H1 (cell line): ENCODE measurements at regions not wholly inside any gene's neighbourhood (a gene's known extent, or its start where the extent isn't known, plus 50 kb on each side); places are given as distances from the start of the nearest gene placed in this dataset.

Experiments
- CTCF ChIA-PET: fragments of 300-600 bp; sonication (Branson Sonifier 250); formaldehyde crosslinking; loops from one replicate; lab custom pipeline; 2021; ENCODE audit not compliant: partially characterized antibody; lab: Charles Lee
- POLR2A ChIA-PET: fragments of 300-600 bp; sonication (Branson Sonifier 250); formaldehyde crosslinking; loops from one replicate; lab custom pipeline; 2021; ENCODE audit warnings: inconsistent platforms; ENCODE audit not compliant: partially characterized antibody; lab: Charles Lee
- DNase-seq, 2 experiments: peaks; one replicate each; pipeline versions ENCODE4 v3.0.0 to v3.0.0-alpha.2; 2010 to 2022; ENCODE audit warnings: low spot score in 2 of 2, low read depth in 1 of 2, mixed read lengths in 1 of 2
- FAIRE-seq: peaks from 2 replicates; lab custom pipeline; 2011; peaks lifted over from hg19 to GRCh38; lab: Jason Lieb, UNC
- H2AFZ ChIP-seq: 2 replicates; pipeline ENCODE4 v1.8.1; 2012; ENCODE audit warnings: low read length, inconsistent platforms
- H2AK5ac ChIP-seq: 2 replicates; pipeline ENCODE4 v1.6.1; 2013; ENCODE audit warnings: low read depth, low read length
- H2BK120ac ChIP-seq: replicated peaks from 2 replicates; pipeline ENCODE3; 2013; ENCODE audit warnings: low read depth, low read length, inconsistent platforms
- H2BK12ac ChIP-seq: 2 replicates; pipeline ENCODE4 v1.6.1; 2013; ENCODE audit warnings: low read depth, low read length
- H2BK15ac ChIP-seq: 2 replicates; pipeline ENCODE4 v1.6.1; 2013; ENCODE audit warnings: low read length
- H2BK20ac ChIP-seq: 2 replicates; pipeline ENCODE4 v1.6.1; 2013; ENCODE audit warnings: low read length
- H2BK5ac ChIP-seq: 2 replicates; pipeline ENCODE4 v1.6.1; 2013; ENCODE audit warnings: low read depth, low read length
- H3K14ac ChIP-seq: 2 replicates; pipeline ENCODE4 v1.6.1; 2013; ENCODE audit warnings: inconsistent platforms; ENCODE audit not compliant: insufficient read length
- H3K18ac ChIP-seq: 2 replicates; pipeline ENCODE4 v1.6.1; 2013; ENCODE audit warnings: low read length; ENCODE audit errors: extremely low read depth
- H3K23ac ChIP-seq: 2 replicates; pipeline ENCODE4 v1.6.1; 2013; ENCODE audit warnings: inconsistent platforms; ENCODE audit not compliant: insufficient read length
- H3K23me2 ChIP-seq: 2 replicates; pipeline ENCODE4 v1.6.1; 2013; ENCODE audit warnings: low read depth, low read length
- H3K27ac ChIP-seq: 2 replicates; pipeline ENCODE4 v1.6.1; 2011; ENCODE audit warnings: low read depth, low read length, inconsistent platforms
- H3K27me3 ChIP-seq, 4 experiments: replicated peaks in 1 of 4; 1 replicate in 1 of 4; 2 replicates in 3 of 4; pipeline versions ENCODE4 v1.6.1 to v1.8.1; 2011 to 2013; ENCODE audit warnings: low read length in 3 of 4, mild to moderate bottlenecking in 3 of 4, inconsistent platforms in 2 of 4, mixed read lengths in 2 of 4, moderate library complexity in 1 of 4; ENCODE audit not compliant: control insufficient read depth in 3 of 4, insufficient read depth in 3 of 4; ENCODE audit errors: extremely low read depth in 1 of 4
- H3K36me3 ChIP-seq, 4 experiments: 2 replicates each; pipeline versions ENCODE4 v1.6.1 to v1.8.1; 2011 to 2013; ENCODE audit warnings: mild to moderate bottlenecking in 4 of 4, low read length in 3 of 4, moderate library complexity in 2 of 4, control low read depth in 1 of 4, inconsistent platforms in 1 of 4; ENCODE audit not compliant: insufficient read depth in 4 of 4, control insufficient read depth in 2 of 4
- H3K4ac ChIP-seq: replicated peaks from 2 replicates; pipeline ENCODE3; 2013; ENCODE audit warnings: low read length, low read depth, mixed read lengths, inconsistent platforms; ENCODE audit not compliant: insufficient read length
- H3K4me1 ChIP-seq, 4 experiments: replicated peaks in 1 of 4; 1 replicate in 1 of 4; 2 replicates in 3 of 4; pipeline versions ENCODE4 v1.6.1 to v1.8.1; 2011 to 2013; ENCODE audit warnings: low read length in 3 of 4, inconsistent platforms in 2 of 4, mixed read lengths in 1 of 4; ENCODE audit not compliant: insufficient read depth in 4 of 4, control insufficient read depth in 3 of 4
- H3K4me2 ChIP-seq, 2 experiments: 2 replicates each; pipeline versions ENCODE4 v1.6.1 to v1.8.1; 2011 to 2013; ENCODE audit warnings: low read depth in 2 of 2, low read length in 2 of 2, control low read depth in 1 of 2, inconsistent platforms in 1 of 2, mild to moderate bottlenecking in 1 of 2; ENCODE audit not compliant: insufficient read depth in 1 of 2
- H3K4me3 ChIP-seq, 4 experiments: fragments of 200-600, 300-600 bp in 1 of 4; sonication (generic), shearing (Covaris generic), sonication (Bioruptor Twin) in 1 of 4; 2 replicates each; pipeline versions ENCODE4 v1.5.1 to v1.8.1; 2011 to 2016; ENCODE audit warnings: low read length in 4 of 4, low read depth in 3 of 4, control low read depth in 2 of 4, inconsistent platforms in 2 of 4, mild to moderate bottlenecking in 2 of 4, mixed read lengths in 1 of 4, moderate library complexity in 1 of 4; ENCODE audit not compliant: insufficient read depth in 2 of 4; ENCODE audit errors: extremely low read depth in 1 of 4
- H3K56ac ChIP-seq: replicated peaks from 2 replicates; pipeline ENCODE3; 2013; ENCODE audit warnings: low read depth, mild to moderate bottlenecking, mixed read lengths, low read length, inconsistent platforms; ENCODE audit not compliant: insufficient read length
- H3K79me1 ChIP-seq: 2 replicates; pipeline ENCODE4 v1.6.1; 2013; ENCODE audit warnings: low read depth, low read length, control low read depth
- H3K79me2 ChIP-seq, 2 experiments: 2 replicates each; pipeline versions ENCODE4 v1.6.1 to v1.8.1; 2012 to 2013; ENCODE audit warnings: low read length in 2 of 2, mild to moderate bottlenecking in 2 of 2, inconsistent platforms in 1 of 2; ENCODE audit not compliant: insufficient read depth in 2 of 2, control insufficient read depth in 1 of 2
- H3K9ac ChIP-seq, 4 experiments: replicated peaks in 1 of 4; 1 replicate in 1 of 4; 2 replicates in 3 of 4; pipeline versions ENCODE4 v1.6.1 to v1.8.1; 2011 to 2013; ENCODE audit warnings: low read depth in 3 of 4, low read length in 3 of 4, control low read depth in 2 of 4, mild to moderate bottlenecking in 2 of 4, moderate library complexity in 2 of 4, inconsistent platforms in 1 of 4; ENCODE audit errors: extremely low read depth in 1 of 4
- H3K9me3 ChIP-seq, 2 experiments: 2 replicates each; pipeline versions ENCODE4 v1.6.1 to v1.8.1; 2012 to 2013; ENCODE audit warnings: mild to moderate bottlenecking in 2 of 2, moderate library complexity in 2 of 2, control low read depth in 1 of 2, inconsistent platforms in 1 of 2, low read depth in 1 of 2, low read length in 1 of 2, mixed read lengths in 1 of 2; ENCODE audit not compliant: insufficient read depth in 2 of 2
- H4K20me1 ChIP-seq, 2 experiments: replicated peaks in 1 of 2; 2 replicates each; pipeline versions ENCODE3 to v1.8.1; 2011 to 2013; ENCODE audit warnings: inconsistent platforms in 2 of 2, low read length in 2 of 2, mild to moderate bottlenecking in 1 of 2; ENCODE audit not compliant: insufficient read depth in 2 of 2, control insufficient read depth in 1 of 2
- H4K5ac ChIP-seq: 2 replicates; pipeline ENCODE4 v1.6.1; 2013; ENCODE audit warnings: low read length, low read depth, mixed read lengths, inconsistent platforms; ENCODE audit not compliant: insufficient read length
- H4K8ac ChIP-seq: 2 replicates; pipeline ENCODE4 v1.8.0; 2013; ENCODE audit warnings: mild to moderate bottlenecking, moderate library complexity, low read length, inconsistent platforms; ENCODE audit not compliant: insufficient read depth; ENCODE audit errors: extremely low read depth
- H4K91ac ChIP-seq: replicated peaks from 2 replicates; pipeline ENCODE3; 2013; ENCODE audit warnings: low read length, mixed read lengths, inconsistent platforms; ENCODE audit not compliant: insufficient read length
- EP300 ChIP-seq, 2 experiments: IDR thresholded peaks; 1 replicate in 1 of 2; 2 replicates in 1 of 2; pipeline ENCODE4 v1.6.1; 2011 to 2012; ENCODE audit warnings: low read depth in 2 of 2, low read length in 2 of 2, mild to moderate bottlenecking in 2 of 2, borderline replicate concordance in 1 of 2, inconsistent platforms in 1 of 2, moderate library complexity in 1 of 2
- GABPA ChIP-seq: IDR thresholded peaks from 2 replicates; pipeline ENCODE4 v1.6.1; 2011; ENCODE audit warnings: mild to moderate bottlenecking, low read length, moderate library complexity, borderline replicate concordance; ENCODE audit not compliant: insufficient read depth
- KDM1A ChIP-seq: fragments of 200-600, 300-600 bp; sonication (generic); IDR thresholded peaks from 2 replicates; pipeline ENCODE4 v1.7.1; 2016; ENCODE audit warnings: mild to moderate bottlenecking, low read length, borderline replicate concordance
- RNF2 ChIP-seq: fragments of 200-900, 300-1000 bp; sonication (generic); IDR thresholded peaks from 2 replicates; pipeline ENCODE4 v1.7.1; 2016; ENCODE audit warnings: borderline replicate concordance, low read depth, mild to moderate bottlenecking, antibody characterized with exemption, low read length; ENCODE audit not compliant: poor library complexity, severe bottlenecking; ENCODE audit errors: missing control alignments
- RXRA ChIP-seq: IDR thresholded peaks from 2 replicates; pipeline ENCODE4 v1.6.1; 2011; ENCODE audit warnings: low read depth, mild to moderate bottlenecking, low read length, moderate library complexity; ENCODE audit not compliant: insufficient read depth
- SP4 ChIP-seq: IDR thresholded peaks from 2 replicates; pipeline ENCODE4 v1.6.1; 2012; ENCODE audit warnings: low read length, inconsistent platforms
- SRF ChIP-seq: IDR thresholded peaks from 2 replicates; pipeline ENCODE4 v1.6.1; 2011; ENCODE audit warnings: mild to moderate bottlenecking, low read depth, low read length, moderate library complexity
- TAF7 ChIP-seq: optimal IDR thresholded peaks from 2 replicates; pipeline ENCODE3; 2011; ENCODE audit warnings: low read depth, mild to moderate bottlenecking, inconsistent platforms, low read length, moderate library complexity, borderline replicate concordance
- TBP ChIP-seq: IDR thresholded peaks from 2 replicates; pipeline ENCODE4 v1.6.1; 2011; ENCODE audit warnings: low read depth, low read length, improper control_type of control experiment
- TEAD4 ChIP-seq: IDR thresholded peaks from 2 replicates; pipeline ENCODE4 v1.6.1; 2012; ENCODE audit warnings: low read depth, low read length, inconsistent platforms, mixed read lengths
- WGBS, 2 experiments: shearing (Covaris generic) in 1 of 2; methylation state at CpG; one replicate each; pipeline versions ENCODE4 v1.1.6 to v1.1.7; 2013 to 2015; ENCODE audit warnings: low lambda C conversion rate in 2 of 2, mixed read lengths in 2 of 2, inconsistent platforms in 1 of 2, low coverage in 1 of 2, missing lambda C conversion rate in 1 of 2; ENCODE audit not compliant: insufficient replicate concordance in 2 of 2, insufficient coverage in 1 of 2, insufficient read length in 1 of 2; ENCODE audit errors: extremely low coverage in 1 of 2, missing lambda C conversion rate in 1 of 2; 5-methylcytosine and 5-hydroxymethylcytosine counted together

DNA sequence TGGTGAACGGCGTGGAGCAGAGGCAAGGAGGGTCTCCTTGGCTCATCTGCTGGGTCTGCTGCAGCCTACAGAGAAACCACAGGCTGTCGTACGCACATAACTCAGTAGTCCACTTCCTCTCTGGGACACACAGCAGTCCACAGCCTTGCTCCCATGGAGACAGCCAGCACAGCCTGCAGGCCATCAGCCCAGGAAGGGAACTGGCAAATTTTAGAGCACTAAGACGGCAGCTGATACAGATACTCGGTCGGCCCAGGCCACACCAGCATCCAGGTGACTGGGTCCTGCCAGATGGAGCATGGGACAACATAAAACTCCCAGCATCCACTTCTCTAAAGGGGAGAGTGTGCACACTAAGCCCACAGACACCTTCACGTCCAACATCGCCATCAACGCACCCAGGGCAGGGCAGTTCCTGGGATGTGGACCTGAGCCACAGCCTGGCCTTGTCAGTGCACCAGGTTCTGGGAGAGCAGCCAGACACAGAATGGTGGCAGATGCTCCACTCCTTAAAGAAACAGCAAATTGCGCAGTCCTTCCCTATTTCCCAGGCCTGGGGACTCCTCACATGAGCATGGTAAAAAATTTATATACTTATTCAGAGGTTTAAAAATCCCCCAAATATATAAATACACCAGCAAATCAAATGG is 247.1 kb upstream of the RAB4A start:
- Histone ChIP-seq H3K23ac (no peak overlapping the region), H4K8ac (no peak overlapping the region; the same call in 1 of the 2 replicates), H3K4ac (peak overlapping the region; percentile 47), H4K91ac (peak overlapping the region; percentile 23), H2BK15ac (peak overlapping the region; percentile 81; the same call in 1 of the 2 replicates), H3K79me2 (no peaks in the 10 kb centered on the region), H3K4me3 (no peak overlapping the region), H3K56ac (no peak overlapping the region), H3K9ac (no peak overlapping the region), H4K20me1 (no peaks in the 10 kb centered on the region), H2BK20ac (no peak overlapping the region; the same call in 1 of the 2 replicates), H3K27ac (no peak overlapping the region), H3K14ac (no peak overlapping the region), H3K18ac (no peak overlapping the region), H4K5ac (no peak overlapping the region), H3K79me1 (no peaks in the 10 kb centered on the region), H2BK120ac (no peak overlapping the region), H3K27me3 (peaks cover 0 to 9% (median 4%) of the 10 kb centered on the region in 4 experiments; a peak in 3 of 7 replicates), H3K36me3 (no peaks in the 10 kb centered on the region), H2BK12ac (no peak overlapping the region; the same call in 1 of the 2 replicates), H3K4me2 (no peak overlapping the region), H2AK5ac (peak overlapping the region; percentile 34; the same call in 1 of the 2 replicates), H2BK5ac (no peak overlapping the region), H3K23me2 (peaks cover 4% of the 10 kb centered on the region; the same call in 1 of the 2 replicates), H3K4me1 (peaks cover 10 to 15% (median 13%) of the 10 kb centered on the region in 4 experiments), H2AFZ (no peak overlapping the region), H3K9me3 (no peaks in the 10 kb centered on the region)
- POLR2A ChIA-PET: no interaction called here
- WGBS, 2 experiments: 79% methylated on average over 11 of the region's 11 CpGs; no CpG with 5 or more reads in 1 of the 2 experiments
- DNase-seq (no peak), FAIRE-seq (no peak)
- CTCF ChIA-PET: interaction anchor here (1.2 kb wide), 1 partner anchor 79 kb away, joined by 3 read pairs; no protein-coding TSS in a partner anchor
- no peak for TF ChIP-seq RXRA
- TF ChIP-seq EP300 (IDR thresholded peaks at IDR 0.05; ENCODE audit: borderline replicate concordance in 1 of 2, low read depth in 2 of 2, low read length in 2 of 2): no peak
- no peak for TF ChIP-seq SRF
- TF ChIP-seq KDM1A: no peak
- no peak for TF ChIP-seq RNF2
- TF ChIP-seq TBP: no peak
- TF ChIP-seq TAF7: no peak
- TF ChIP-seq TEAD4: no peak
- no peak for TF ChIP-seq GABPA
- TF ChIP-seq SP4: no peak
